OCI-LY1 (cell line): ENCODE measurements at regions not wholly inside any gene's neighbourhood (a gene's known extent, or its start where the extent isn't known, plus 50 kb on each side); places are given as distances from the start of the nearest gene placed in this dataset.

Experiments
- H2AFZ ChIP-seq: fragments of 200-600 bp; sonication (generic), shearing (Covaris generic); 2 replicates; pipeline ENCODE4 v1.6.0; 2014; ENCODE audit warnings: antibody characterized with exemption, mild to moderate bottlenecking, low read length
- H3F3A ChIP-seq: fragments of 200-600 bp; sonication (generic), shearing (Covaris generic); 2 replicates; pipeline ENCODE4 v1.6.0; 2014; ENCODE audit warnings: mild to moderate bottlenecking, antibody characterized with exemption, low read length, moderate library complexity; ENCODE audit not compliant: insufficient read depth
- H3K27ac ChIP-seq: fragments of 200-600 bp; sonication (generic); 2 replicates; pipeline ENCODE4 v1.5.1; 2014; ENCODE audit warnings: low read length, mixed run types, mild to moderate bottlenecking, low read depth; ENCODE audit not compliant: poor library complexity, severe bottlenecking
- H3K27me3 ChIP-seq: fragments of 200-600 bp; sonication (generic); 2 replicates; pipeline ENCODE4 v1.6.0; 2014; ENCODE audit warnings: antibody characterized with exemption, mild to moderate bottlenecking, low read length, moderate library complexity; ENCODE audit not compliant: insufficient read depth
- H3K36me3 ChIP-seq: fragments of 200-600 bp; sonication (generic); 2 replicates; pipeline ENCODE4 v1.6.1; 2014; ENCODE audit warnings: mild to moderate bottlenecking, antibody characterized with exemption, low read length, moderate library complexity, mixed read lengths; ENCODE audit not compliant: insufficient read depth
- H3K4me1 ChIP-seq: fragments of 200-600 bp; sonication (generic); 2 replicates; pipeline ENCODE4 v1.5.1; 2014; ENCODE audit warnings: mild to moderate bottlenecking, low read length, moderate library complexity; ENCODE audit not compliant: insufficient read depth, severe bottlenecking
- H3K4me2 ChIP-seq: fragments of 200-600 bp; sonication (generic), shearing (Covaris generic); 2 replicates; pipeline ENCODE4 v1.6.1; 2014; ENCODE audit warnings: low read length
- H3K4me3 ChIP-seq: fragments of 200-600 bp; sonication (generic); 2 replicates; pipeline ENCODE4 v1.5.1; 2014; ENCODE audit warnings: low read length, low read depth, mild to moderate bottlenecking, mixed read lengths; ENCODE audit not compliant: poor library complexity, severe bottlenecking
- H3K79me2 ChIP-seq: fragments of 200-600 bp; shearing (Covaris generic); 2 replicates; pipeline ENCODE4 v1.6.1; 2016; ENCODE audit warnings: mixed run types, low read length, mixed read lengths; ENCODE audit not compliant: insufficient read depth
- H3K9ac ChIP-seq: fragments of 200-600 bp; sonication (generic), shearing (Covaris generic); 2 replicates; pipeline ENCODE4 v1.6.1; 2014; ENCODE audit warnings: mild to moderate bottlenecking, low read length, mixed read lengths
- H3K9me2 ChIP-seq: fragments of 200-600 bp; sonication (generic), shearing (Covaris generic); 2 replicates; pipeline ENCODE4 v1.6.1; 2014; ENCODE audit warnings: low read depth, mild to moderate bottlenecking, low read length, mixed read lengths
- H3K9me3 ChIP-seq: fragments of 200-600 bp; shearing (Covaris generic); 2 replicates; pipeline ENCODE4 v1.6.1; 2014; ENCODE audit warnings: low read length, mixed read lengths
- H4K20me1 ChIP-seq: fragments of 200-600 bp; sonication (generic), shearing (Covaris generic); 2 replicates; pipeline ENCODE4 v1.6.0; 2016; ENCODE audit warnings: mild to moderate bottlenecking, low read length; ENCODE audit not compliant: insufficient read depth
- EZH2 ChIP-seq: fragments of 200-600 bp; sonication (generic), shearing (Covaris generic); IDR thresholded peaks from 2 replicates; pipeline ENCODE4 v1.8.0; 2017; ENCODE audit warnings: borderline replicate concordance, mixed run types, mild to moderate bottlenecking, antibody characterized with exemption, low read length, moderate library complexity, mixed read lengths
- TF ChIP-seq, protein P1 (sequence below): fragments of 200-600 bp; sonication (generic), shearing (Covaris generic); IDR thresholded peaks from 2 replicates; pipeline ENCODE4 v1.5.1; 2017; ENCODE audit warnings: mild to moderate bottlenecking, antibody characterized with exemption, low read length, moderate library complexity, mixed read lengths

GRCh38 chr5:174320051-174320450 is 274.5 kb downstream of the NSG2 start:
- H3K4me2 ChIP-seq = no peak overlapping the region
- no peak overlapping the region for H2AFZ ChIP-seq
- no peaks in the 10 kb centered on the region for H3F3A ChIP-seq
- no peaks in the 10 kb centered on the region for H3K36me3 ChIP-seq
- no peaks in the 10 kb centered on the region for H3K9me3 ChIP-seq
- no peaks in the 10 kb centered on the region for H3K79me2 ChIP-seq
- 0 out of 2 replicates have a peak, but pooled peaks cover 5% of the 10 kb centered on the region for H3K27me3 ChIP-seq
- no peak overlapping the region for H3K4me3 ChIP-seq
- H3K27ac ChIP-seq = no peak overlapping the region
- TF ChIP-seq, protein P1, sequence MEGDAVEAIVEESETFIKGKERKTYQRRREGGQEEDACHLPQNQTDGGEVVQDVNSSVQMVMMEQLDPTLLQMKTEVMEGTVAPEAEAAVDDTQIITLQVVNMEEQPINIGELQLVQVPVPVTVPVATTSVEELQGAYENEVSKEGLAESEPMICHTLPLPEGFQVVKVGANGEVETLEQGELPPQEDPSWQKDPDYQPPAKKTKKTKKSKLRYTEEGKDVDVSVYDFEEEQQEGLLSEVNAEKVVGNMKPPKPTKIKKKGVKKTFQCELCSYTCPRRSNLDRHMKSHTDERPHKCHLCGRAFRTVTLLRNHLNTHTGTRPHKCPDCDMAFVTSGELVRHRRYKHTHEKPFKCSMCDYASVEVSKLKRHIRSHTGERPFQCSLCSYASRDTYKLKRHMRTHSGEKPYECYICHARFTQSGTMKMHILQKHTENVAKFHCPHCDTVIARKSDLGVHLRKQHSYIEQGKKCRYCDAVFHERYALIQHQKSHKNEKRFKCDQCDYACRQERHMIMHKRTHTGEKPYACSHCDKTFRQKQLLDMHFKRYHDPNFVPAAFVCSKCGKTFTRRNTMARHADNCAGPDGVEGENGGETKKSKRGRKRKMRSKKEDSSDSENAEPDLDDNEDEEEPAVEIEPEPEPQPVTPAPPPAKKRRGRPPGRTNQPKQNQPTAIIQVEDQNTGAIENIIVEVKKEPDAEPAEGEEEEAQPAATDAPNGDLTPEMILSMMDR = no peak
- TF ChIP-seq EZH2 = no peak
- no peaks in the 10 kb centered on the region for H3K9me2 ChIP-seq
- H3K9ac ChIP-seq = no peak overlapping the region
- H4K20me1 ChIP-seq = no peaks in the 10 kb centered on the region
- H3K4me1 ChIP-seq = no peaks in the 10 kb centered on the region

- no peaks in the 10 kb centered on the region for H4K20me1 ChIP-seq
- no peak overlapping the region for H3K9ac ChIP-seq
- no peaks in the 10 kb centered on the region for H3K79me2 ChIP-seq
- no peaks in the 10 kb centered on the region for H3K4me1 ChIP-seq
- no peaks in the 10 kb centered on the region for H3K9me3 ChIP-seq
- TF ChIP-seq EZH2 = no peak
- TF ChIP-seq, protein P1 = no peak
- no peak overlapping the region for H3K4me2 ChIP-seq
- no peaks in the 10 kb centered on the region for H3F3A ChIP-seq
- H3K9me2 ChIP-seq = no peaks in the 10 kb centered on the region
- H2AFZ ChIP-seq = no peak overlapping the region
- H3K27ac ChIP-seq = no peak overlapping the region
- H3K4me3 ChIP-seq = no peak overlapping the region
- no peaks in the 10 kb centered on the region for H3K27me3 ChIP-seq
- H3K36me3 ChIP-seq = no peaks in the 10 kb centered on the region
These were observed 278.4 kb downstream of the NSG2 start for GRCh38 chr5:174323878-174324281.

- Histone ChIP-seq H3K36me3 (no peaks in the 10 kb centered on the region), H3K4me3 (no peak overlapping the region), H3K9me3 (no peaks in the 10 kb centered on the region), H3F3A (no peaks in the 10 kb centered on the region), H3K9me2 (no peaks in the 10 kb centered on the region), H3K9ac (no peak overlapping the region), H3K79me2 (no peaks in the 10 kb centered on the region), H3K4me2 (no peak overlapping the region), H3K4me1 (no peaks in the 10 kb centered on the region), H4K20me1 (no peaks in the 10 kb centered on the region), H3K27me3 (no peaks in the 10 kb centered on the region), H2AFZ (no peak overlapping the region), H3K27ac (no peak overlapping the region)
- TF ChIP-seq EZH2 = no peak
- TF ChIP-seq, protein P1 = no peak
These were observed 279.2 kb downstream of the NSG2 start for GRCh38 chr5:174324680-174325079.
